ENCODE measurements at regions not wholly inside any gene's neighbourhood (a gene's known extent, or its start where the extent isn't known, plus 50 kb on each side); places are given as distances from the start of the nearest gene placed in this dataset.

DNA sequence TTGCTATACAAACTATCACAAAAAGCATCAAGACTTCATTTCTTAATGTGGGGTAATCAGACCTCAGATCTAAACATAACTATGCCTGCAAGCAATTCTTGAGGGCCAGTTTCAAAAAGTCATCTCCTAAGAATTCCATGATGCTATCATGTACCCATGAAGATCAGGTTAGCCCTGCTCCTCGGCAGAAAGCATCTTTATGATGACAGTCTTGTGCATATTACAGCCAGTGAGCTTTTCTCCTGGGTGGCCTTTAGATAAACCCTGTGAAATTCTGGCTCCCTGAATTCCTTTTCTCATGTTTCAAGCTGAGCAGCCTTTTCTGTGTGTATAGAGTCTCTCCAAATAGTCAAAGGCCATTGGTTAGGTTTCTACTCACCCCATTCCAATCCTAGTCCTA is 201.9 kb upstream of the MCTP2 start:
- Histone ChIP-seq H3K27me3 (replicated peaks in 1 of 7) (peaks cover 0 to 15% (median 0%) of the 10 kb centered on the region in 7 donors), H3K36me3 (no peaks in the 10 kb centered on the region), H3K4me1 (no peaks in the 10 kb centered on the region), H3K9me3 (no peaks in the 10 kb centered on the region), H3K27ac (no peak overlapping the region), H3K4me3 (no peak overlapping the region)
- no peak for DNase-seq
- TF ChIP-seq POLR2A (IDR thresholded peaks at IDR 0.05) = no peak
- TF ChIP-seq POLR2AphosphoS5 (IDR thresholded peaks at IDR 0.05) = no peak
- TF ChIP-seq, protein P1, sequence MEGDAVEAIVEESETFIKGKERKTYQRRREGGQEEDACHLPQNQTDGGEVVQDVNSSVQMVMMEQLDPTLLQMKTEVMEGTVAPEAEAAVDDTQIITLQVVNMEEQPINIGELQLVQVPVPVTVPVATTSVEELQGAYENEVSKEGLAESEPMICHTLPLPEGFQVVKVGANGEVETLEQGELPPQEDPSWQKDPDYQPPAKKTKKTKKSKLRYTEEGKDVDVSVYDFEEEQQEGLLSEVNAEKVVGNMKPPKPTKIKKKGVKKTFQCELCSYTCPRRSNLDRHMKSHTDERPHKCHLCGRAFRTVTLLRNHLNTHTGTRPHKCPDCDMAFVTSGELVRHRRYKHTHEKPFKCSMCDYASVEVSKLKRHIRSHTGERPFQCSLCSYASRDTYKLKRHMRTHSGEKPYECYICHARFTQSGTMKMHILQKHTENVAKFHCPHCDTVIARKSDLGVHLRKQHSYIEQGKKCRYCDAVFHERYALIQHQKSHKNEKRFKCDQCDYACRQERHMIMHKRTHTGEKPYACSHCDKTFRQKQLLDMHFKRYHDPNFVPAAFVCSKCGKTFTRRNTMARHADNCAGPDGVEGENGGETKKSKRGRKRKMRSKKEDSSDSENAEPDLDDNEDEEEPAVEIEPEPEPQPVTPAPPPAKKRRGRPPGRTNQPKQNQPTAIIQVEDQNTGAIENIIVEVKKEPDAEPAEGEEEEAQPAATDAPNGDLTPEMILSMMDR (IDR thresholded peaks at IDR 0.05 in 8 of 11, conservative IDR thresholded peaks at IDR 0.05 in 3 of 11) = no peak
- 43 to 67% (median 57%) methylated on average over 1 of the region's 1 CpG for WGBS, 5 donors
- intact Hi-C loops (cut with DNase I; ENCODE audit: low total_unique reads) = no loop called here

DNA sequence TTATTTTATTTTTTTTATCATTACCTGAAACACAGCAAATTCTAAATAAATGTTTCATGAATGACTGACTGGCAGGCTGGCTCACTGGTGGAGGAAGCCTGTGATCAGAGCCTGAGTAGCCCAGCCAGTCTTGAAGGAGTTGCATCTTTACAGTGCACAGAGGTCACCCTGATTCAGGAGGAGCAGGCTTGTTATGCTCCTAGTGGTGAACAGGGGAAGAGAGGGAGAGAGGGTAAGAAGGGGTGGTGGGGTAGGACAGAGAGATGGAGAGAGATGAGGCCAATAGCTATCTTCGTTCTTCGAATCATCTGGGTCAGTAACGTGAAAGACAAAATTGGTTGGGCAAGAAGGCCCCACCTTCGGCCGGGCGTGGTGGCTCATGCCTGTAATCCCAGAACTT is 202.6 kb upstream of the MCTP2 start:
- Histone ChIP-seq H3K4me3 (no peak overlapping the region), H3K36me3 (no peaks in the 10 kb centered on the region), H3K27me3 (replicated peaks in 1 of 7) (peaks cover 0 to 13% (median 0%) of the 10 kb centered on the region in 7 donors), H3K27ac (no peak overlapping the region), H3K9me3 (no peaks in the 10 kb centered on the region), H3K4me1 (no peaks in the 10 kb centered on the region)
- TF ChIP-seq, protein P1 (IDR thresholded peaks at IDR 0.05 in 8 of 11, conservative IDR thresholded peaks at IDR 0.05 in 3 of 11) = no peak
- TF ChIP-seq POLR2A (IDR thresholded peaks at IDR 0.05) (no peak), POLR2AphosphoS5 (IDR thresholded peaks at IDR 0.05) (no peak)
- 91 to 97% (median 96%) methylated on average over 6 of the region's 6 CpGs for WGBS, 5 donors
- DNase-seq = no peak
- intact Hi-C loops (cut with DNase I; ENCODE audit: low total_unique reads) = no loop called here

DNA sequence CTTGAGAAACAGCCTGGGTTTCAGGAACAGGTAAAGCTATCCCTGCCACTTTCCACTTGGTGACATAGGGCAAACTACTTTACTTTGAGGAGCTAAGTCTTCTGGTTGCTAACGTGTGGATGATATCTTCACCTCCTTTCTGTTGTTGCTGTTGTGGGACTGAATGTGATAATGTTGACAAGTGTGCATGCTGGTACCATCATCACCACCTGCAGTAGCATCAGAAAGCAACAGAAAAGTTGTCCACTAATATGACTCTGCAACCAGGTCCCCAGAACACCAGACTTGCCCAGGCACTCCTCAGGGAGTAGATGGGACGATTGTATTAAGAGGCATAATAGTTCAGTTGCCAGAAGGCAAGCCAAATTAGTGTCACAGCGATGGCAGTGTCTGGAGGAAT is 203.2 kb upstream of the MCTP2 start:
- no peaks in the 10 kb centered on the region for H3K9me3 ChIP-seq

DNA sequence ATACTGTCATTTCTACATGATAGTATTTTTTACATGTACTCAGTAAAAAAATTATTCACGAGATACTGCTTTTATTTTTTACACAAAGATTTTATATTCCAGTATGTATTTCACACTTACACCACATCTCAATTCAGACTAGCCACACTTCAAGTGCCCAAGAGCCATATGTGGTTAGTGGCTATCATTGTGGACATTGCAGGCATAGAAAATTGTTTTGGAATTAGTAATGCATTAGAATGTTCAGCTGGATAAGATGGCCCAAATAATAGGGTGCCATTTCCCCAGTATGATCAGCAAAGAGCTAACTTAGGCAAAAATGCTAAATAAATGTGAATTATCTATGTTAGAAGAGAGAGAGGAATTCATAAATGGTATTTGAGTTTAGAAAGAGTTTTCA is 203.8 kb upstream of the MCTP2 start:
- TF ChIP-seq, protein P1 (IDR thresholded peaks at IDR 0.05 in 8 of 11, conservative IDR thresholded peaks at IDR 0.05 in 3 of 11) = no peak
- TF ChIP-seq POLR2A (IDR thresholded peaks at IDR 0.05) (no peak), POLR2AphosphoS5 (IDR thresholded peaks at IDR 0.05) (no peak)
- no peaks in the 10 kb centered on the region for H3K36me3 ChIP-seq
- 55 to 84% (median 73%) methylated on average over 1 of the region's 1 CpG for WGBS, 5 donors
- DNase-seq = no peak
- H3K27me3 ChIP-seq (replicated peaks in 1 of 7) = peaks cover 0 to 6% (median 0%) of the 10 kb centered on the region in 7 donors
- no peaks in the 10 kb centered on the region for H3K4me1 ChIP-seq
- intact Hi-C loops (cut with DNase I; ENCODE audit: low total_unique reads) = no loop called here
- no peak overlapping the region for H3K4me3 ChIP-seq
- H3K27ac ChIP-seq = no peak overlapping the region
- no peaks in the 10 kb centered on the region for H3K9me3 ChIP-seq

More for the DNA sequence above, 203.2 kb upstream of the MCTP2 start:
- no peaks in the 10 kb centered on the region for H3K4me1 ChIP-seq
- TF ChIP-seq, protein P1 (IDR thresholded peaks at IDR 0.05 in 8 of 11, conservative IDR thresholded peaks at IDR 0.05 in 3 of 11) = no peak
- TF ChIP-seq POLR2AphosphoS5 (IDR thresholded peaks at IDR 0.05) (no peak), POLR2A (IDR thresholded peaks at IDR 0.05) (no peak)
- WGBS, 5 donors = 69 to 76% (median 74%) methylated on average over 3 of the region's 3 CpGs
- no peak overlapping the region for H3K4me3 ChIP-seq
- peaks cover 0 to 6% (median 0%) of the 10 kb centered on the region in 7 donors for H3K27me3 ChIP-seq (replicated peaks in 1 of 7)
- H3K36me3 ChIP-seq = no peaks in the 10 kb centered on the region
- no peak for DNase-seq
- no peak overlapping the region for H3K27ac ChIP-seq
- intact Hi-C loops (cut with DNase I; ENCODE audit: low total_unique reads) = no loop called here

All from spleen (tissue), 11 donors.